Sigmoid colon (tissue), 6 donors: ENCODE measurements at regions not wholly inside any gene's neighbourhood (a gene's known extent, or its start where the extent isn't known, plus 50 kb on each side); places are given as distances from the start of the nearest gene placed in this dataset.

Experiments
- DNase-seq: peaks from one replicate; pipeline ENCODE4 v3.0.0-alpha.2; 2019
- H3K27ac ChIP-seq, 4 donors: fragments of 200-600 bp; sonication (generic); one replicate each; pipeline ENCODE4 v1.5.1; 2016 to 2019; ENCODE audit warnings: mild to moderate bottlenecking in 1 of 4
- H3K27me3 ChIP-seq, 3 donors: fragments of 200-600 bp; sonication (generic); one replicate each; pipeline ENCODE4 v1.5.1; 2019; ENCODE audit warnings: mild to moderate bottlenecking in 1 of 3
- H3K36me3 ChIP-seq, 4 donors: fragments of 200-600 bp; sonication (generic); one replicate each; pipeline ENCODE4 v1.5.1; 2016 to 2019
- H3K4me1 ChIP-seq, 4 donors: fragments of 200-600 bp; sonication (generic); one replicate each; pipeline ENCODE4 v1.5.1; 2017 to 2019
- H3K4me3 ChIP-seq, 4 donors: fragments of 200-600 bp; sonication (generic); one replicate each; pipeline ENCODE4 v1.5.1; 2017 to 2019; ENCODE audit warnings: mild to moderate bottlenecking in 2 of 4, moderate library complexity in 1 of 4
- H3K9me3 ChIP-seq, 4 donors: fragments of 200-600 bp in 3 of 4; sonication (generic) in 3 of 4; one replicate each; pipeline versions ENCODE4 v1.5.1 to v1.6.1; 2013 to 2019
- EP300 ChIP-seq, 4 donors: sonication (generic); formaldehyde crosslinking; IDR thresholded peaks; one replicate each; pipeline ENCODE4 v1.6.1; 2017; ENCODE audit warnings: antibody characterized with exemption in 4 of 4
- POLR2A ChIP-seq, 2 donors: fragments of 450-650 bp; IDR thresholded peaks; one replicate each; pipeline ENCODE4 v1.6.1; 2016; ENCODE audit warnings: antibody characterized with exemption in 2 of 2, mild to moderate bottlenecking in 2 of 2, moderate library complexity in 2 of 2
- POLR2AphosphoS5 ChIP-seq, 4 donors: sonication (generic); formaldehyde crosslinking; IDR thresholded peaks; one replicate each; pipeline ENCODE4 v1.6.1; 2017; ENCODE audit warnings: antibody characterized with exemption in 4 of 4
- WGBS, 2 donors: extraction: QIAGEN DNeasy Blood & Tissue Kit; methylation state at CpG; one replicate each; pipeline ENCODE4 v1.1.7; 2013; 5-methylcytosine and 5-hydroxymethylcytosine counted together
- intact Hi-C: fragments of 100-400 bp; cut with DNase I; formaldehyde crosslinking; loops from one replicate; pipeline ENCODE4 v1.15.1; 2023
- TF ChIP-seq, protein P1 (sequence below), 4 experiments: fragments of 450-650 bp in 3 of 4; fragments of 200-600 bp in 1 of 4; IDR thresholded peaks; one replicate each; pipeline ENCODE4 v1.5.1; 2016 to 2019; ENCODE audit warnings: antibody characterized with exemption in 4 of 4, mild to moderate bottlenecking in 3 of 4, moderate library complexity in 2 of 4
- donor health status: healthy with polysubstance abuse.
- donor health status: healthy.

DNA sequence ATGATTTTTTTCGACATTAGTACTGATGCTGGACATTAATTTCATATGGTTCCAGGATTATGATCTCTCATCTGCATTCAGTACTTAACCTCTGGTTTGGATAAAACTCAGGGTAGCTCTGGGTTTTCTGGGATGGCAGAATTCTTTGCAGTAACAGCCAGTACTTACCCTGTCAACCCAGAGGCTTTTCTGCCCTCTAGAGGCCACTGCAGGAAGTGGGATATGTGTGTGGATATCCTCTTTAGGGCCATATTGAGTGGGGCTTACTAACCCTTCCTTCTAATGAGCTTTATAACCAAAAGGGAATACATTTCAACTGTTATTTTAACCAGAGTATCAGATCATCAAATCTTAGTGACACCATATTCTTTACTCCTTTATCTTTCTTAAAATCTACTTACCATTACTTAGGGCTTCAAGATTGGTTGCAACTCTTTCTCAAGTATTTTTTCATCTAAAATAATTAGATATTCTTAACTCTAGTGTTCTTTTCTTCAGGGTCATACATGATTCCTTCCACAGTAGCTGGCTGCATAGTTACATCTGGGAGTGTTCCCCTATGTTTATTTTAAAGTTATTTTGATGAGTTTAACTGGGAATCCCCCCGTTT lies 488.0 kb upstream of the STXBP6 start:
- intact Hi-C loops = no loop called here
- WGBS, 2 donors = 59 to 65% methylated on average over 2 of the region's 2 CpGs
- no peak for DNase-seq

DNA sequence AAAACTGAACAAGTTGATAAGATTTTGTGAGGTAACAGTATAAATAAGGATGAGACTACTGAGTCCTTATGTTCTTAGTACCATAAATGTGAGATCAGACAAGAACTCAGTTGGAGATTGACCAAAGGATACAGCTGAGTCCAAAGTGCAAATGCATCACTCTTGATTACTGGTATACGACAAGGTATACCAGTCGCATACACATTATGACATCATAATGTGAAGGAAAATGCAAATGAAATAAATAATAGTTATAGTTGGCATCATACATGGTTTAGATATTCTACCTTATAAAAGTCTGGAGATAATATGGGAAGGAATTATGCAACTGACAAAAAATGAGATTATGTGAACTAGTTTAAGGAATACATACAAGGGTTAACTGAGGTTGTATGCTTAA lies 476.3 kb upstream of the STXBP6 start:
- H3K4me3 ChIP-seq = no peak overlapping the region
- DNase-seq = no peak
- no peaks in the 10 kb centered on the region for H3K4me1 ChIP-seq
- H3K36me3 ChIP-seq = no peaks in the 10 kb centered on the region
- intact Hi-C loops = no loop called here
- H3K9me3 ChIP-seq = no peaks in the 10 kb centered on the region
- WGBS, 2 donors = 79 to 90% methylated on average over 2 of the region's 2 CpGs
- no peak overlapping the region for H3K27ac ChIP-seq
- TF ChIP-seq POLR2A (IDR thresholded peaks at IDR 0.05) = no peak
- no peaks in the 10 kb centered on the region for H3K27me3 ChIP-seq

More for the DNA sequence above, 488.0 kb upstream of the STXBP6 start:
- no peak overlapping the region for H3K4me3 ChIP-seq
- no peaks in the 10 kb centered on the region for H3K36me3 ChIP-seq
- TF ChIP-seq, protein P1, sequence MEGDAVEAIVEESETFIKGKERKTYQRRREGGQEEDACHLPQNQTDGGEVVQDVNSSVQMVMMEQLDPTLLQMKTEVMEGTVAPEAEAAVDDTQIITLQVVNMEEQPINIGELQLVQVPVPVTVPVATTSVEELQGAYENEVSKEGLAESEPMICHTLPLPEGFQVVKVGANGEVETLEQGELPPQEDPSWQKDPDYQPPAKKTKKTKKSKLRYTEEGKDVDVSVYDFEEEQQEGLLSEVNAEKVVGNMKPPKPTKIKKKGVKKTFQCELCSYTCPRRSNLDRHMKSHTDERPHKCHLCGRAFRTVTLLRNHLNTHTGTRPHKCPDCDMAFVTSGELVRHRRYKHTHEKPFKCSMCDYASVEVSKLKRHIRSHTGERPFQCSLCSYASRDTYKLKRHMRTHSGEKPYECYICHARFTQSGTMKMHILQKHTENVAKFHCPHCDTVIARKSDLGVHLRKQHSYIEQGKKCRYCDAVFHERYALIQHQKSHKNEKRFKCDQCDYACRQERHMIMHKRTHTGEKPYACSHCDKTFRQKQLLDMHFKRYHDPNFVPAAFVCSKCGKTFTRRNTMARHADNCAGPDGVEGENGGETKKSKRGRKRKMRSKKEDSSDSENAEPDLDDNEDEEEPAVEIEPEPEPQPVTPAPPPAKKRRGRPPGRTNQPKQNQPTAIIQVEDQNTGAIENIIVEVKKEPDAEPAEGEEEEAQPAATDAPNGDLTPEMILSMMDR (IDR thresholded peaks at IDR 0.05) = peak in 1 of 4 experiments; percentile 48
- TF ChIP-seq POLR2AphosphoS5 (IDR thresholded peaks at IDR 0.05) (no peak), EP300 (IDR thresholded peaks at IDR 0.05) (no peak), POLR2A (IDR thresholded peaks at IDR 0.05) (no peak)
- no peaks in the 10 kb centered on the region for H3K27me3 ChIP-seq
- H3K9me3 ChIP-seq = no peaks in the 10 kb centered on the region
- H3K27ac ChIP-seq = no peak overlapping the region
- H3K4me1 ChIP-seq = no peaks in the 10 kb centered on the region

DNA sequence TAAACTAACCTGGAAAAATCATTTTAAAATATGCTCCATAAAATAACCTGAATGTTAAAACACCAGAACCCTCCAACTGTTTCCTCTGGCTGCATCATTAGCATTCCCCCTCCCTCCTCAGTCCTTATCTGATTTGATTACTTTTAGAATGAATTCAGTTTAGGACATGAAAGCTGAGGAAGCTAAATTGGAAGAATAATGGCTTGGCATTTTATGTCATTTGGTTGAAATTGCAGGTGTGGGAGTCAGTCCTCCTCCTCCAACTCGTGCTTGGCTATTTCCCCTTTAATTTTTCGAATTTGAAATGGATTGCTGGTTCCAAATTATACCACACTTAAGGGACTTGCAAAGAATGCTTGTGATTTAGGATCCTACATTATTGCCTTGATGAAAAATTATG lies 473.0 kb upstream of the STXBP6 start:
- H3K27me3 ChIP-seq = no peaks in the 10 kb centered on the region
- H3K4me3 ChIP-seq = no peak overlapping the region
- H3K4me1 ChIP-seq = no peaks in the 10 kb centered on the region
- 29 to 57% methylated on average over 2 of the region's 2 CpGs for WGBS, 2 donors
- intact Hi-C loops = no loop called here
- DNase-seq = no peak
- H3K36me3 ChIP-seq = no peaks in the 10 kb centered on the region
- no peak for TF ChIP-seq EP300 (IDR thresholded peaks at IDR 0.05)
- TF ChIP-seq POLR2A (IDR thresholded peaks at IDR 0.05) = no peak
- no peak for TF ChIP-seq POLR2AphosphoS5 (IDR thresholded peaks at IDR 0.05)
- TF ChIP-seq, protein P1 (IDR thresholded peaks at IDR 0.05) = no peak
- H3K9me3 ChIP-seq = no peaks in the 10 kb centered on the region
- no peak overlapping the region for H3K27ac ChIP-seq

DNA sequence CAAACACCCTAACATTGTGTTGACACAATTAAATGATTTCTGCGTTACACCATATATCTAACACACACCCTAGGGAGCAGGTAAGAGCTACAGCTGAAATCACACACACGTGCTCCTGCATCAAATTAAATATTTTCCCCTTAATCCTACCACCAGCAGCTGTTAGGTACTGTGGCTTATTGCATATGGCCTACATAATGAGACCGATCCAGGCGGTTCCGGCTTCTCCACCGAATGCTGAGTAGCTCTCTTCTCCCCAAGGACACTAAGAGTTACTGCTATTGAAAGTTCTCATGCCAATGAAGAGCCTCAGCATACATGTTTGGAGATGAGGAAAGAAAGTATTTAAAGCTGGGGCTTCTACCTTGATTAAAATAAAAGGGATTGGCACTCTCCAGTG lies 472.2 kb upstream of the STXBP6 start:
- no peak overlapping the region for H3K4me3 ChIP-seq
- no peak overlapping the region for H3K27ac ChIP-seq
- H3K27me3 ChIP-seq = no peaks in the 10 kb centered on the region
- WGBS, 2 donors = 75 to 85% methylated on average over 6 of the region's 6 CpGs
- no peaks in the 10 kb centered on the region for H3K9me3 ChIP-seq
- no peaks in the 10 kb centered on the region for H3K4me1 ChIP-seq
- H3K36me3 ChIP-seq = no peaks in the 10 kb centered on the region
- TF ChIP-seq POLR2AphosphoS5 (IDR thresholded peaks at IDR 0.05) (no peak), POLR2A (IDR thresholded peaks at IDR 0.05) (no peak), EP300 (IDR thresholded peaks at IDR 0.05) (no peak)
- TF ChIP-seq, protein P1 (IDR thresholded peaks at IDR 0.05) = no peak
- intact Hi-C loops = no loop called here
- no peak for DNase-seq

DNA sequence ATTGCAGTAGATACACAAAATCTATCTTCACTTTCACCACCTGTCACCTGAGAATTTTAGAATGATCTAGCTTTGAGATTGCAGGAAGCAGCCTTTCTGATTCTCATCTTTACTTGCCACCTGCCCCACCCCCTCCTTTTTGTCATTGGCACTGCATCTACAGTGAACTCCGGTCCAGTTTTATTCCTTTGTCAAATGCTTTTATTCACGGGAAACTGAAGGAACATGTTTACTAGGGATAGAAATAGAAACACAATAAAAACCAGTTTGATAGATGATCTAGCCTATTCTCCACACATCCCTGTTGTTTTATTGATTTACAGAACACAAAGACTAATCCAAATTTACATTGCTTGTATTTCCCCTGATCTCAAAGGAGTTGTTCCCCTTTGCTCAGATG lies 471.7 kb upstream of the STXBP6 start:
- intact Hi-C loops = no loop called here
- no peak overlapping the region for H3K27ac ChIP-seq
- TF ChIP-seq POLR2AphosphoS5 (IDR thresholded peaks at IDR 0.05) = no peak
- TF ChIP-seq POLR2A (IDR thresholded peaks at IDR 0.05) = no peak
- TF ChIP-seq, protein P1 (IDR thresholded peaks at IDR 0.05) = no peak
- TF ChIP-seq EP300 (IDR thresholded peaks at IDR 0.05) = no peak
- 16 to 59% methylated on average over 2 of the region's 2 CpGs for WGBS, 2 donors
- H3K4me1 ChIP-seq = no peaks in the 10 kb centered on the region
- H3K27me3 ChIP-seq = no peaks in the 10 kb centered on the region
- no peaks in the 10 kb centered on the region for H3K9me3 ChIP-seq
- no peaks in the 10 kb centered on the region for H3K36me3 ChIP-seq
- DNase-seq = no peak
- H3K4me3 ChIP-seq = no peak overlapping the region
